Fibroblast of pulmonary artery (primary cell): ENCODE measurements at regions not wholly inside any gene's neighbourhood (a gene's known extent, or its start where the extent isn't known, plus 50 kb on each side); places are given as distances from the start of the nearest gene placed in this dataset.
"Not testable (repeated sequence)": the region's sequence is repeated elsewhere in the genome, so short reads cannot be mapped to it uniquely, and the experiment has no call there.

Source experiments
- DNase-seq: peaks from one replicate; pipeline ENCODE4 v3.0.0-alpha.2; 2010; ENCODE audit warnings: low read depth
- H3K4me3 ChIP-seq: replicated peaks from 2 replicates; pipeline ENCODE4 v1.5.1; 2011; ENCODE audit warnings: low read depth, mild to moderate bottlenecking, control low read depth, low read length, moderate library complexity
- CTCF ChIP-seq: IDR thresholded peaks from 2 replicates; pipeline ENCODE4 v1.5.1; 2011; ENCODE audit warnings: mild to moderate bottlenecking, control low read depth, low read length, inconsistent platforms; ENCODE audit errors: missing control alignments

- no peak overlapping the region for H3K4me3 ChIP-seq
- peak; percentile 18 for DNase-seq
- no peak for TF ChIP-seq CTCF
Measured at GRCh38 chr3:191020730-191021396, 158.4 kb upstream of the GMNC start.

GRCh38 chr3:191019855-191020254, 157.4 kb upstream of the GMNC start:
- no peak overlapping the region for H3K4me3 ChIP-seq
- DNase-seq: no peak
- no peak for TF ChIP-seq CTCF

- not testable (repeated sequence) for H3K4me3 ChIP-seq, DNase-seq
Measured at GRCh38 chr3:191015960-191016359, 153.5 kb upstream of the GMNC start.

GRCh38 chr3:191008074-191008473, 145.6 kb upstream of the GMNC start:
- no peak for TF ChIP-seq CTCF
- DNase-seq: no peak
- no peak overlapping the region for H3K4me3 ChIP-seq

GRCh38 chr3:191005790-191006189, 143.3 kb upstream of the GMNC start:
- TF ChIP-seq CTCF: no peak
- no peak for DNase-seq

GRCh38 chr3:191003742-191004141, 141.2 kb upstream of the GMNC start:
- no peak for TF ChIP-seq CTCF

More at GRCh38 chr3:191005790-191006189, 143.3 kb upstream of the GMNC start:
- no peak overlapping the region for H3K4me3 ChIP-seq

GRCh38 chr3:190996181-190996775, 133.8 kb upstream of the GMNC start:
- no peak for DNase-seq
- H3K4me3 ChIP-seq: no peak overlapping the region
- TF ChIP-seq CTCF: no peak

More at GRCh38 chr3:191003742-191004141, 141.2 kb upstream of the GMNC start:
- no peak for DNase-seq
- H3K4me3 ChIP-seq: no peak overlapping the region
